HG03108 (cell line): ENCODE measurements at regions not wholly inside any gene's neighbourhood (a gene's known extent, or its start where the extent isn't known, plus 50 kb on each side); places are given as distances from the start of the nearest gene placed in this dataset.

Experiments used
- ATAC-seq: cut with Tn5 transposase; IDR thresholded peaks from one replicate; pipeline ENCODE4 v1.9.1; 2021; ENCODE audit warnings: moderate library complexity; ENCODE audit not compliant: unreplicated experiment

GRCh38 chr12:74981541-74981940 lies 228.1 kb downstream of the KCNC2 start:
- ATAC-seq, result no peak

GRCh38 chr12:74983917-74984316 lies 225.7 kb downstream of the KCNC2 start:
- no peak for ATAC-seq

GRCh38 chr12:74984631-74985030 lies 225.0 kb downstream of the KCNC2 start:
- ATAC-seq, result no peak

- no peak for ATAC-seq
Measured at GRCh38 chr12:74985293-74985985, 224.2 kb downstream of the KCNC2 start.

GRCh38 chr12:74985986-74986319 lies 223.7 kb downstream of the KCNC2 start:
- no peak for ATAC-seq

GRCh38 chr12:74988156-74988555 lies 221.5 kb downstream of the KCNC2 start:
- ATAC-seq, result no peak
